Dermis microvascular lymphatic vessel endothelial cell (primary cell): ENCODE measurements at regions not wholly inside any gene's neighbourhood (a gene's known extent, or its start where the extent isn't known, plus 50 kb on each side); places are given as distances from the start of the nearest gene placed in this dataset.
"Not testable (repeated sequence)": the region's sequence is repeated elsewhere in the genome, so short reads cannot be mapped to it uniquely, and the experiment has no call there.

Experiments used
- DNase-seq, 2 donors: peaks; one replicate each; pipeline versions ENCODE4 v3.0.0 to v3.0.0-alpha.2; 2010; ENCODE audit warnings: low read depth in 2 of 2

GRCh38 chr11:92168936-92169335 lies 55.7 kb upstream of the FAT3 start:
- no peak for DNase-seq

- no peak for DNase-seq
These were observed 57.0 kb upstream of the FAT3 start for GRCh38 chr11:92167571-92167970.

- DNase-seq: no peak
These were observed 58.3 kb upstream of the FAT3 start for GRCh38 chr11:92166335-92166734.

GRCh38 chr11:92163879-92164278 lies 60.7 kb upstream of the FAT3 start:
- no peak for DNase-seq

- no peak for DNase-seq
These were observed 61.8 kb upstream of the FAT3 start for GRCh38 chr11:92162776-92163175.

- no peak for DNase-seq
These were observed 64.7 kb upstream of the FAT3 start for GRCh38 chr11:92159931-92160330.

GRCh38 chr11:92157390-92157789 lies 67.2 kb upstream of the FAT3 start:
- not testable (repeated sequence) for DNase-seq

GRCh38 chr11:92154611-92155010 lies 70.0 kb upstream of the FAT3 start:
- DNase-seq: no peak

- no peak for DNase-seq
These were observed 70.5 kb upstream of the FAT3 start for GRCh38 chr11:92154110-92154509.

GRCh38 chr11:92153542-92153941 lies 71.1 kb upstream of the FAT3 start:
- DNase-seq: no peak

GRCh38 chr11:92152245-92152644 lies 72.4 kb upstream of the FAT3 start:
- no peak for DNase-seq

GRCh38 chr11:92149996-92150395 lies 74.6 kb upstream of the FAT3 start:
- DNase-seq: no peak

- no peak for DNase-seq
These were observed 82.9 kb upstream of the FAT3 start for GRCh38 chr11:92141725-92142124.

GRCh38 chr11:92141159-92141558 lies 83.5 kb upstream of the FAT3 start:
- DNase-seq: no peak

GRCh38 chr11:92140021-92140420 lies 84.6 kb upstream of the FAT3 start:
- DNase-seq: no peak

- DNase-seq: no peak
These were observed 86.3 kb upstream of the FAT3 start for GRCh38 chr11:92138296-92138695.

- DNase-seq: no peak
These were observed 86.9 kb upstream of the FAT3 start for GRCh38 chr11:92137747-92138146.

- no peak for DNase-seq
These were observed 87.8 kb upstream of the FAT3 start for GRCh38 chr11:92136797-92137196.

- no peak for DNase-seq
These were observed 93.2 kb upstream of the FAT3 start for GRCh38 chr11:92131289-92131865.

GRCh38 chr11:92130421-92130831 lies 94.2 kb upstream of the FAT3 start:
- no peak for DNase-seq

GRCh38 chr11:92129811-92130210 lies 94.8 kb upstream of the FAT3 start:
- no peak for DNase-seq

GRCh38 chr11:92128026-92128425 lies 96.6 kb upstream of the FAT3 start:
- DNase-seq: no peak

GRCh38 chr11:92125321-92125720 lies 99.3 kb upstream of the FAT3 start:
- no peak for DNase-seq

- DNase-seq: no peak
These were observed 101.1 kb upstream of the FAT3 start for GRCh38 chr11:92123540-92123939.
